ENCODE measurements at regions not wholly inside any gene's neighbourhood (a gene's known extent, or its start where the extent isn't known, plus 50 kb on each side); places are given as distances from the start of the nearest gene placed in this dataset.

DNA sequence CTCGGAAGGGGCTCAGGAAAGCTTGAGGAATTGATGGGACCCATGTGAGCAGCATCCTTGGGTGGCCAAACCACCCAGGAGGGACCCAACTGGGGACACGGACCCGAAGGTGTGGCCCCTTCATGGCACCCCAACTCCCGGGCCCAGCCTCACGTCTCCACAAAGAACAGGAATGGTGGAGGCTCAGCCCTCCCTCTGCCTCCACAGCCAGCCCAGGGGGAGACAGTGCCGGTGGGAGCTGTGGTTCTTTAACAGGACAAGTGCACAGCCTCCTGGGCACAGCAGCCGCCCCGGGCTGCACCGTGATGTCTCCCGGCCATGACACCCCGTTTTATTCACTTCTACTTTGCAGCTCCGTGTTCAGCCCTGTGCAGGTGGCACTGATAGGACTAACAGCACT, 587.2 kb downstream of the BRD1 start:
- DNase-seq: no peak

DNA sequence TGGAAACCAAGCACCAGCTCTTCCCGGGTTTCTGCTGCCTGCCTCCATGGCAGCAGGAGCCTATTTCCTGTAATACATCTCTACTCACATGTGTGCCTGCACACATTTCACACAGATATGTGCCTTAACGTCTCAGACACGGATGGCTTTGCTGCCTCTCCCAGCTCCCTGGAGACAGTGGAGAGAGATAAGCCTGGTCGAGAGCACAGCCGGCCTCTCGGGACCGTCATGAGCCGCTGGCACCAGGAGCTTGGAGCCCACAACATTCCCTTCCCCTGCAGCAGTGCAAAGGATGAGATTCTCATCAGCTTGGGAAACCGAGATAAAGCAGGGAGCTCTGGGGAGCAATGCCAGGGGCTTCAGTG, 587.7 kb downstream of the BRD1 start:
- no peak for DNase-seq

DNA sequence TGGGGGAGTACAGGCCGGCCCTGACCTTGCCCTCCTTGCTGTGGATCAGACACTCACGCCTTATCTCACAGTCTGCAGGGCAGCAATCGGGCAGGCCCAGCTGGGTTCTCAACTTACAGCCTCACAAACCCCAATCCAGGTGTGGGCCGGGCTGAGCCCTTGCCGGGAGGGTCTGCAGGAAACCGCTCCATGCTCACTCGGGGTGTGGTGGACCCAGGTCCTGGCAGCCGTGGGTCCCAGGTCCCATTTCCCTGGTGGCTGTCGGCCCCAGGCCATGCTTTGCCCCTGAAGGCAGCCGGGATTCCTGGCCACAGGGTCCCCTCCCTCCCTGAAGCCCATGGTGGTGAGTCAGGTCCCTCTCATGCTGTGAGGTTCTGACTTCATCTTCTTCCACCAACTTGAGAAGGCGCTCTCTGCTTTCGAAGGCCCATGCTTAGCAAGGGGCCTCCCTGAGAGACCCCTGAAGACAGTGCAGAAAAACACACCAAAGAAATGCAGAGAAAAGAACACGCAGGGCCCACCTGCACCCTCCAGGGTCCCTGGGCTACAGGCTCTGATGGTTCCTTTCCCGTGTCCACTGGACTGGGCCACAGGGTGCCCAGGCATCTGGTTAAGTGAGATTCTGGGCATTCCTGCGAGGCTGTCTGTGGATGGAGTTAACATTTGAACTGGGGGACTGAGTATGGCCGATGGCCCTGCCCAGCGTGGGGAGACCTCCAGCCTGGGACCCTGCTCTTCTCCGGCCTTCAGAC, 588.2 kb downstream of the BRD1 start:
- DNase-seq: no peak

DNA sequence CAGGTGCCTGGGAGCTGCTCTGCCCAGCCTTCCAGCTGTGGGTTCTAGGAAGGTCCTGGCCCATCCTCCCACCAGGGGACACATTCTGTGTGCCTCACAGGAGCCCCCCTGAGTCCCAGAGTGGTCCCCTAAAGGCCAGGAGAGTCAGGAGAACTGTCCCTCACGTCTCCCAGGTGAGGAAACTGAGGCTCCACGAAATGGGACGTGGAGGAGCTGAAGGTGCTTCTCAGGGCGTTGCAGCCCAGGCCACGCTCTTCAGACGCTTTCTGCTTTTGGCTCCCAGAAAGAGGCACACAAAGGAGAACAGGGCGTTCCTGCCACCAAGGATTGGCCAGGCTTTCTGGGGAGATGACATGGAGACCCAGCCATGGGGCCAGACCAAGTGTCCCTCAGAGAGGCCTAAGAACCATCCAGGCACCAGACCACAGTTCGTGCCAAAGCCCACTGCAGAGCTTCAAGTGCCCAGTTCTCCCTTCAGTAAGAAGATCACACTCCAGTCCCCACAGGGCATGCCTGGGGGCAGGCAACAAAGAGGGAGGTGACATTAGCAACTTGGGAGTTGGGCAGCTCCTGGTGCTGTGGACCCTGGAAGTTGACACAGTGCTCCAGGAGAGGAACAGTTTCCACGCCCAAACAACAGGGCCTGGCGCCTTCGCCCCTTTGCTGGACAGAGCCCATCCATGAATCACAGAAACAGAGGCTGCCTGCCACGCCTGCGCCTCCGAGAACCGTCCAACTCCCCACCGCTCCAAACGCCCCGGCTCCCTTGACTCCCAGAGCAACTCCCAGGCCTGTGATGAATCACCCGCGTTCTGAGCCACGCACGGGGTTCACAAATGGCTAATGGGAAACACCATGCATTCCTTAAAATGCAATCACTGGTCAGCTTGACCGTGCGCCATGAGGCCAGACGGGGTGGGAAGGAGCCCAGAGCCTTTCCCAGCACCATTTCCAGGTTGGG, 589.2 kb downstream of the BRD1 start:
- DNase-seq: no peak

DNA sequence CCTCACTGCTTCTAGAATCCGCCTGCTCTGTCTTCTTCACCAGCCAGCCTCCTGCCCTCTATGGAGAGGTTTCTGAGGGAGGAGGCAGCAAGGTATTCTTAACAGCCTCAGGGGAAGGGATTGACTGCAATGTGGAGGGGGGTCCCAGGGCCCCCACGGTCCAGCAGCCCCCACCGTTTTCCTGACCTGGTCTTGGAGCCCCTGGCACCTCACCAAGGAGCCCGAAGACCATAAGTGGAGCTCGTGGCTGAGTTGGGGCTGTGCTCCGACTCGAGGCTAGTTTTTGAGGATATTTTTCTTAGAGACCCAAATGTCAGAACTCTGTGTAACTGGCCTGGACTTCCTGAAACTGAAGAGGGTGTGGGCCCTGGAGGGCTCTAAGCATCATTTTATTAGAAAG, 590.0 kb downstream of the BRD1 start:
- DNase-seq: no peak

- no peak for DNase-seq
Measured at GRCh38 chr22:49237279-49237678, 590.4 kb downstream of the BRD1 start.

DNA sequence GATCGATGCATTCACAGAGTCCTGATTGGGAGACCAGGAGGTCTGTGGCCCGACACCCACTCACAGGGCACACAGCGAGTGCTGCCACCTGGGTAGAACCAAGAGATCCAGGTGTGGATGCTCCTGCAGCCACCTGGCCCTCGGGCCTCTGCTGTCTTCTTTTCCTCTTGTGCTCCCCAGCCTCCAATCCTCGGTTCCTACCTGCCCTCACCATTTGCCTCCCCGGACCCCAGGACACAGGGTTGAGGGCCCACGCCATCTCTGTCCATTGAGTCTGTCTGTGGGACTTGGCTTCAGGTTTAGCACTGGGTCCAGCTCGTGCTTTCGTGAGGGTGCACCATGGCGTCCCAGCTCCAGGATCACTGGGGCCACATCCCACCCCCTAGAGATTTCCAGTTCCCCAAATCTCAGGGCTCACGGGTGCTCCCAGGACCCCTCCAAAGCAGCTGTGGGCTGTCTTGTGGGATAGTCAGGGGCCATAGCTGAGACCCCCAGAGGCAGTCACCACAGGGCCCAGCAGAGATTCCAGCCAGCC, 591.1 kb downstream of the BRD1 start:
- DNase-seq: no peak

- DNase-seq: no peak
Measured at GRCh38 chr22:49235463-49236300, 592.0 kb downstream of the BRD1 start.

- DNase-seq: no peak
Measured at GRCh38 chr22:49234459-49234858, 593.2 kb downstream of the BRD1 start.

- no peak for DNase-seq
Measured at GRCh38 chr22:49233507-49234100, 594.1 kb downstream of the BRD1 start.

DNA sequence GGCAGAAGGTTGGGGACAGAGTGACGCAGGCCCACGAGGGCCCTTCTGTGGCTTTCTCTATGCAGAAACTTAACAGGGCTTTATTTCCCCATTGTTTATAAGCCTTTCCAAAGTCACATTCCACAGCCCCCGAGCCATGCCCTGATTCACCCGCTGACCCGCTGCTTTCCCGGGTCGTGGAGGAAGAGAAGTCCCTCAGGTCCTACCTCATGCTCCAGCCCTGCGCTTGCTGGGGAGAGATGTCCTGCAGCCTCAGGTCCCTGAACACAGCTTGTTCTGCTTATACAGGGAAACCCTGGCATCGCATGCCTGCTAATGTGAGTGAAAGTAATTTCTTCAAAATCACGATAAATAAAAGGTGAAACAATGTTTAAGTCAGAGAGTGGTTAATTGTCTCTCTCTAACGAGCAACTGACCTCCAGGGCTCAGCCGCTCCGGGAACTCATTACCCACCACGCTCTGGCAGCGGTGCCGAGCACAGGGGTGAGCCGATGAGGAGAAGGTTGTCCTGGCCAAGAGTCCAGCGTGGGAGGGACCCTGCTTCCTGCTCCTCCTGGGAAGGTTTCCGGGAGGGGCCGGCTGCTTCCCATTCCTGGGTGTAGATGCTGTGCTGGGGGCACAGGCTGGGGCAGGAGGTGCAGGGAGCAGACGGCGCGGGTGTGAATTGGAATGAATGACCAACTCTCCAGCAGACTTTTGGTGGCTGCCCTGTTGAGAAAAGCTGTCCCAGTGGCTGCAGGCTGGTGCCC, 595.2 kb downstream of the BRD1 start:
- DNase-seq: no peak

GRCh38 chr22:49230194-49230577, 597.5 kb downstream of the BRD1 start:
- no peak for DNase-seq

DNA sequence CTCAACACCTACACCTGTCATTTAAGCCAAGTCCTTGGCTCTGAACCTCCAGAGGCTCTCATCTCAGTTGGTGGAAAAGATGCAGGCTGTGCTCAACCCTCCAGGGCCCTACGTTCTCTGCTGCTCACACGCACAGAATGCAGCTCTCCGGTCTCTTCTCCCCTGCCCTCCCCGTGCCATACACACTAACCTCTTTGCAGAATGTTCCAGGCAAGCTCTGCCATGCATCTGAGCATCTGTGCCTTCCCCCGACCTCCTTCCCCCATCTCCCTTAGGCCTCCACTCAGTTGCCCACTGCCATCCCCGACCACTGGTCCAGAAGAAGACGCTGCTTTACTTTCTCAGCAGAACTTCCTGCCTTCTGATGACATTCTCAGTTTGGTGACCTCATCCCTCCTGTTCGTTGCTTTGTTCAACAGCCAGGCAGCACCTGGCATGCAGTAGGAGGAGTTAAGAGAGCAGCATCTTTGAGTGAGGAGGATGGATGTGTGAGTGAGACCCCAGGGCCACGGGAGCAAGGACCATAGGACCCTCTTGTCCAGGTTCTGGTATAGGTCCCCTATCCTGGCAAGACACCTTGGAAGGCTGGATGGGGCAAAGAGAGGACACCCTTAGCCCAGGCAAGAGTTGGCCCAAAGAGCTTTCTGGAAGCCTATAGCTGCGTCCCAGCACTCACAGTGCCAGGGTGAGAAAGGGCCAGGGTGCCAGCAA, 598.0 kb downstream of the BRD1 start:
- DNase-seq: no peak

DNA sequence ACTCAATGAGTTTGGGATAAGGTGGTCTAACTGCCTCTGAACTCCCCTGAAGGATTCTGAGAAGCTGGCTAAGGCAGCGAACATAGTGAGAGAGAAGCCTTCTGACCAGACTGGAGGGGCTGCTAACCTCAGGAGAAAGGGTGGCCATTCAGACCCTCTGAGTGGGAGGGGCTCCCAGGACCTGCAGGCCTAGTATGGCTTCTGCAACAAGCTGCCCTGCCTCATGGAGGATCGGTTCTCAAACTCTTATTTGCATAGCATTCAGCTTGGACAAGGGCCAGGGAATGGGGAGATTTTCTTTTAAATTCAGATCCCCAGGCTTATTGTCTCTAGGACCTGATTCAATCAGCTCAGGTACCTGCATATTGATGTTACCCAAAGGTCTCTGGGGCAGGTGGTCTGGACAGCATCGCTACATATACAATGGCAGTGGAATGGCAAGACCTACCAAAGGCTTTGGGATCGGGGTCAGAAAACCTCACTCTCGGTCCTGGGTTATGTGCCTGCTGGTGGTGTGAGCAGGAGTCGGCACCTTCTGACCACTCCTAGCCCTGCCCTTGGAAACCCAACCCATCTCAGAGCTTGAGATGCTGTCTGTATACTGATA, 599.1 kb downstream of the BRD1 start:
- DNase-seq: no peak

DNA sequence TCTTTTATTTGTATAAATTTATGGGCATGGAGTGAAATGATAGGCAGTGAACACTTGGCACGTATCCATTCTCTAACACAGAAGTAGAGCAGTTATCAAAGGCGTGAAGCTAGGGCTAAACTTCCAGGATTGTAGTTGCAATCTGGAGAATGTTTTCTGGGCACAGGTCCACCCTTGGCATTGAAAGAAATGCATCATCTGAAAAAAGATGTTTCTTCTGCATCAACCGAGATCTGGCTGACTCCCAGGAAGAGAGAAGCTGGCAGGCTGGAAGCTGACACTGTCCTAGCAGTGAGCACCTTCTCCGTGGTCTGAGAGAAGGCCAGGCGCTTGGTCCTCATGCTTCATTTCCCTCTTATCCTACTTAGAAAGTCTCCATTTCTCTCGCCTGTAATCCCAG, 600.0 kb downstream of the BRD1 start:
- no peak for DNase-seq

- no peak for DNase-seq
Measured at GRCh38 chr22:49226096-49226495, 601.6 kb downstream of the BRD1 start.

- no peak for DNase-seq
Measured at GRCh38 chr22:49224243-49224642, 603.4 kb downstream of the BRD1 start.

DNA sequence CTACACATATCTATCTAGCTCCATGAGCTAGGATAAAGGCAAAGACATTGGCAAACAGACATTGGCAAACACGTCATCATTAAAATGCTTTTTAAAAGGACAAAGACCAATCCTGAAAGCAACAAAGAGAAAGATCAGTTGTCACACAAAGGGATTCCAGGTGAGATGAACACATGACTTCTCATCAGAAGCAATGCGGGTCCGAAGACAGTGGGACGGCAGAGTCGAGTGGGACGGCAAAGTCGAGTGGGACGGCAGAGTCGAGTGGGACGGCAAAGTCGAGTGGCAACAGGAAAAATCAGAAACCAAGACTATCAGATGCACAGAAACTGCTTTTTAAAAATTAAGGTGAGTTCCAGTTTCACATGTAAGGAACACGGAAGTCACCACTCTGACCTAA, 609.5 kb downstream of the BRD1 start:
- no peak for DNase-seq

GRCh38 chr22:49216579-49216978, 611.1 kb downstream of the BRD1 start:
- no peak for DNase-seq

GRCh38 chr22:49215840-49216239, 611.8 kb downstream of the BRD1 start:
- no peak for DNase-seq

GRCh38 chr22:49214976-49215375, 612.7 kb downstream of the BRD1 start:
- DNase-seq: no peak

All from activated effector memory CD4-positive, alpha-beta T cell treated with Interleukin-2 at 50 U/mL for 16 hours (primary cell).